Astrocyte of the spinal cord (primary cell): ENCODE measurements at regions not wholly inside any gene's neighbourhood (a gene's known extent, or its start where the extent isn't known, plus 50 kb on each side); places are given as distances from the start of the nearest gene placed in this dataset.

Experiments used
- DNase-seq: peaks from one replicate; pipeline ENCODE4 v3.0.0; 2011; ENCODE audit warnings: low read depth, low spot score
- H3K4me3 ChIP-seq: 2 replicates; pipeline ENCODE4 v1.5.1; 2011; ENCODE audit warnings: low read depth, mild to moderate bottlenecking, low read length, moderate library complexity
- CTCF ChIP-seq: IDR thresholded peaks from 2 replicates; pipeline ENCODE4 v1.5.1; 2012; ENCODE audit warnings: low read depth, mild to moderate bottlenecking, low read length, inconsistent platforms
- in situ Hi-C: cut with HindIII; loops from 2 replicates; pipeline ENCODE4 v1.10.0; 2017; ENCODE audit warnings: low sequenced_read_pairs

- TF ChIP-seq CTCF, result no peak
- no peak overlapping the region for H3K4me3 ChIP-seq
- DNase-seq, result no peak
- in situ Hi-C loops, result no loop called here
These were observed 613.2 kb downstream of the TLE1 start for GRCh38 chr9:81076131-81076530.

DNA sequence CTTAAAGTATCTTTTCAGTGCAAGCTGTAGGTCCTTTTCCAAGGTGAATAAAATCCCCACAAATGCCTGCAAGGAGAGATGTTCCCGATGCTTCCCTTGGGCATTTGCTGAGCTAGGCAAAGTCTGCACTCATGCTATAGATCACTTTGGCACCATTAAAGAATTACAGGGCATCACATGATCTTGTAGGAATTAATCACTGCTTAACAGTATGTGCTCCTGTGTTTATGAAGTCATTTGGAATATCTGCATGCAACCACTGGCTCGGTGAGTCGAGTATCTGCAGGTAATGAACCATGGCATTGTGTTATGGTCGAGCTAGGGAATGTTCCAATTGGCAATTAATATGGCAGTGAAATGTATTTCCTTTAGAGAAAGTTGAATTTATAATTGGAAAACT, 615.1 kb downstream of the TLE1 start:
- TF ChIP-seq CTCF, result no peak
- no peak overlapping the region for H3K4me3 ChIP-seq
- DNase-seq, result no peak
- in situ Hi-C loops, result no loop called here

- TF ChIP-seq CTCF, result no peak
- no peak overlapping the region for H3K4me3 ChIP-seq
- DNase-seq, result no peak
- in situ Hi-C loops, result no loop called here
These were observed 615.5 kb downstream of the TLE1 start for GRCh38 chr9:81073821-81074220.

DNA sequence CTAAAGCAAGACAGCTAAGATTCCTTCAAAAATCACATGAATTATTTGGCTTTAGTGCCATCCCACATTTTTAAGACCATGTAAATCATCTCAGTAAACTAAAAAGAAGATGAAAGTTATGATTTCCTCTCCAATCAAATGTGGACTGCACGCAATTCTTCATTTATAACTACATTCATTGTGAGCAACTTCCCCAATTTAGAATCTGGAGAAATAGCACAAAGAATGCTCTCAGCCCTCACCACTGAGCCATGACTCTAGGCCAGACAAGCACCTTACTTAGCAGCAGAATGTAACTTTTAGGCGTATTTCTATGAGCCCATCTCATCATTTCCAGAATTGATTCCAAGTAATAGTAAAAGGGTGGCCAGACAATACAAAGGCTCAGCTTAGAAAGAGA, 616.6 kb downstream of the TLE1 start:
- no peak for DNase-seq
- in situ Hi-C loops, result no loop called here
- no peak for TF ChIP-seq CTCF
- no peak overlapping the region for H3K4me3 ChIP-seq

GRCh38 chr9:81071108-81071507, 618.2 kb downstream of the TLE1 start:
- H3K4me3 ChIP-seq, result no peak overlapping the region
- no peak for DNase-seq
- no peak for TF ChIP-seq CTCF
- in situ Hi-C loops, result no loop called here

- in situ Hi-C loops, result no loop called here
- no peak for DNase-seq
- no peak for TF ChIP-seq CTCF
- H3K4me3 ChIP-seq, result no peak overlapping the region
These were observed 618.7 kb downstream of the TLE1 start for GRCh38 chr9:81070689-81071088.

DNA sequence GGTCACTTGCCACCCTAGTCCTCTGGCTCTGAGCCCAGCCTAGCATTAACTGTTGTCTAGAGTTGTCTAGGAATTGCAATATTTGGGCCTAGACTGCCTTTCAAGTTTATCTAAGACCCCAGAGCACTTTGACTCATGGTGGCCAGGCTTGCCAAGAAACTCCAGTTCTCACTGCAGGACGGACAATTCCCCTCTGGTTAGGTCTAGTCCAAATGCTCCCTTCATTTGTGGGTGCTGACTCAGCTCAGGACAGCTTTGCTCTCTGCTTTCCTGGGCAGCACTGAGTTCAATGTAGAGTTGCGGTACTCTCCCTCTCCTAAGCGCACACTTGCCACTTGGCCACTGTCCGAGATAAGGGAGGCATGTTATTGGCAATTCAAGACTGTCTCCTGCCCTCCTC, 619.4 kb downstream of the TLE1 start:
- in situ Hi-C loops, result no loop called here
- no peak for TF ChIP-seq CTCF
- H3K4me3 ChIP-seq, result no peak overlapping the region
- DNase-seq, result peak; percentile 60
